NCI-H1694 (cell line): ENCODE measurements at regions not wholly inside any gene's neighbourhood (a gene's known extent, or its start where the extent isn't known, plus 50 kb on each side); places are given as distances from the start of the nearest gene placed in this dataset.

Experiments used
- DNase-seq: peaks from one replicate; lab custom pipeline; 2025; lab: John Stamatoyannopoulos, UW

GRCh38 chr3:188041193-188041592 lies 112.8 kb upstream of the LPP start:
- DNase-seq: no peak

- no peak for DNase-seq
These were observed 112.1 kb upstream of the LPP start for GRCh38 chr3:188041895-188042294.

DNA sequence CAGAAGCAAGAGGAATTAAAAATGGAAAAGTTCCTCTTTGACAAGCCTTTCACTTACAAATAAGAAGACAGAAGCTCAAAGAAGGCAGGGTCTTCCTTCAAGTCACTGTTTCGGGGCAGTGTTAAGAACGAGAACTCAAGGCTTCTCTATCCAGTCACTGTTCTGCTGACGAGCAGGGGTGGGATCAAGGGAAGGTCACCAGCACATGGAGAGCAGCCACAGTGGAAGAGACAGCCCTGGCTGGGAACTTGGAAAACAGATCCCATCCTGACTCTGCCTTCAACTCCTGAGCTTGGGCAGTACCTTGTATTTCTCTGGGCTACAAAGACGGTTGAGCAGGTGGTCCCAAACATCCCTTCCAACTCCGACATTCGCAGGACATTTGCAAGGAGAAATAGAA lies 111.5 kb upstream of the LPP start:
- no peak for DNase-seq

- DNase-seq: no peak
These were observed 110.1 kb upstream of the LPP start for GRCh38 chr3:188043891-188044290.

- no peak for DNase-seq
These were observed 107.3 kb upstream of the LPP start for GRCh38 chr3:188046561-188047211.

DNA sequence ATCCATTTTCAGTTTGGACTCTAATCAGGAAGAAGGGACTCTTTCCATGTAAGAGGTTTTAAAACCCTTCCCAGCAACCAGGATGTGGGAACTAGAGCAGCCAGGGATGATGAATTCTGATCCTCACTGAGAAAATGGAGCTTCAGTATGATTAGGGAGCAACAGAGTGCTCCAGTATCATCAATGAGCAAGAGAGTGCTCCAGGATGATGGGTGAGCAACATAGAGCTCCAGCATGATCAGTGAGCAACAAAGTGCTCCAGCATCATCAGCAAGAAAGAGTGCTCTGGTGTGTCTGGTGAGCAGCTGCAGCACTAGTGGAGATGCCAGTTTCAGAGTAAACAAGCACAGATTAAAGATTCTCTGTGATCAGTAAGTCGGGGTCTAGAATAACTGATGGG lies 106.4 kb upstream of the LPP start:
- no peak for DNase-seq

- DNase-seq: no peak
These were observed 104.1 kb upstream of the LPP start for GRCh38 chr3:188049606-188050530.

DNA sequence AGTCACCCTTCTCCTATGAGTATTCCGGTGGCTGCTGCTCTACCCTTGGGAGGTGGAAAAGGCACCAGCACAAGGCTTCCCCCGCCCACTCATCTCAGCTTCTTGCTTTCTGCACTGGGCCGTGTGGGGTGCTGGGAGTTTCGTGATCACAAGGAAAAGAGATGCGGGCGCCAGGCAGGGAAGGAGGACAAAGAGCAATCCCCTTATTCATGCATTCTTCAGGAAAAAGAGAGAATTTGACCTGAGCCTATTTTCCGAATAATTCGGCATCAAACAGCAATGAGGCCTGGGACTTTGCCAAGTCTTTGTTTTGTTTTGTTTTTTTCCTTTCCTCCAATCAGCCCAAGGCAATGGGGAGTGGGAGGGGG lies 102.2 kb upstream of the LPP start:
- no peak for DNase-seq

DNA sequence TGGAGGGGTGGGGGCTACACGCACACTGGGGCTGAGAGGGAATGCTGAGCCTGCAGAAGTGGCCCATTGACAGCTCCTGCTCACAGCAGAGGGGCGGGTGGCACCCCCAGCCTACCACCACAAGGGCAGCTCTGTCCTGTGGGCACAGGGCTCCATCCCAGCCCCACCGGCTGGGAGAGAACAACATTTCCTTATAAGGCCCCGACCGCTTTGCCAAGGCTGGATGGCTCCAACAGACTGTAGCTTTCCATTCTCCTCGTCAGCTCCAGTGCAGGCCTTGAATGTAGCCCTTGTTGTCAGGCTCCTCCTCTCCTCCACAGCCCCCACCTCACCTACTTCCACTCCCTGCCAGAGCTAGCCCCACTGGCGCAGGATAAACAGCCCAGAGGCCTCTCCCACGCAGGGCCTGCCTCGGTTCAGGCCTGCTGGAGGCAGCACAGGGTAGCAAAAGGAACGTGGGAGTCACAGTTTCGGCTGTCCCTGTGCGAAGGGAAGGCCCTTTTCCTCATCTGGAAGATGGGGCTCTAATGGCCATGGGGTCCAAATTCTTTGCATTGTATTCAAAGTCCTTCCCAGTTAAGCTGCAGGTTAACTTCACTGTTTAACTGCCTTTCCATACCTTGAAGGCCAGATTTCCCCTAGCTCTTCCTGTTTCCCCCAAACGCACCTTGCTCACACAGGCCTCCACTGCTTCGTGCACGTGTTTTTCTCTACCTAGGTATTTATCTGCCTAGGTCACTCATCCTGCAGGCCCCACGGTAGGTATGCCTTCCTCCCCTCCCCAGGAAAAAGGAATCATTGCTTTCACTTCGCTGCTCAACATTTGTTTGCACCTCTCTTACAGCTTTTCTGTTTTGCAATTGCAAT lies 101.6 kb upstream of the LPP start:
- DNase-seq: no peak

GRCh38 chr3:188053036-188053340 lies 101.0 kb upstream of the LPP start:
- DNase-seq: no peak

DNA sequence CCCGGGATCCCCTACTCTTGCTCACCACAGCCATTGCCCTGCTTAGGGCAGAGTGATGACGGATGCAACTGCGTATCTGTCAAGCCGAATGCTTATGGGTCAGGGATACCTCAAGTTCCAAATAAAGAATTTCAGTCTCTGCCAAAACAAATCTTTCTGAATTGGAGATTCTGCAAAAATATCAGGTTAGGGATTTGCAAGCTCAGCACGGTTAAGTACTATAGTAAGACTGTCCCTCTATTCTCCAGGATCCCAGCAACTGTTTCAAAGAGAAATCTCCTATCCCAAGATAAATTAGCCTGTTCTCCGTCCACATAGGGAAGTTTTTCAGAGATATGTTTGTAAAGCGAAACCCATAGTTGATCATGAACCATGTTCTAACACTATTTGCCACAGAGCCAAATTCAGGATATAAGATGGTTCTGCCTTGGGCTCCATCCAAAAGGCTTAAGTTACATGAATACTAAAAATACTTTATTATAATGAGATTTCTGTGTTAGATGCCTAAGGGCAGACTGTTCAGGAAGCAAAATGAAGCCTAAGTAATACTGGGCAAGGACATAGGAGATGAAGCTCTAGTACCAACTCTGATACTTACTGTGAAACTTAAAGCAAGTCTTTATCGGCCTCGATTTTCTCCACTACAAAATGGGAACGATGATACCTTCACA lies 100.1 kb upstream of the LPP start:
- no peak for DNase-seq

DNA sequence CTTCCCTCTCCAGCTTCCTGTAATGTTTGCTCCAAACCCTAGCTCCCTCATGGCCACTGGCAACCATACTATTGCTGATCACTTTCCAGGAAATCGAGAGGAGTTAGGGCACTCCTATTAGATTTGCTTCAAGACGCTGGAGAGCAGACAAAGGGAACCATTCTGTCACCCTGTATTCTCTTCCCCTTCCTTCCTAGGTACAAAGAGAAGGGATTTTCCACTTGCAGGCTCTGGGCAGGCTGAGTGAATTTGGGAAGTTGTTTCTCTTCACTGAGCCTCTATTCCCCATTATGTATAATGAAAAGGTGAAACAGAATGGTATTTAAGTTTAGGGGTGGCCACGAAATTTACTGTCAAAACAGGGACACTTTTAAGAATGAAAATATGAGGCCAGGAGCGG lies 99.4 kb upstream of the LPP start:
- no peak for DNase-seq

DNA sequence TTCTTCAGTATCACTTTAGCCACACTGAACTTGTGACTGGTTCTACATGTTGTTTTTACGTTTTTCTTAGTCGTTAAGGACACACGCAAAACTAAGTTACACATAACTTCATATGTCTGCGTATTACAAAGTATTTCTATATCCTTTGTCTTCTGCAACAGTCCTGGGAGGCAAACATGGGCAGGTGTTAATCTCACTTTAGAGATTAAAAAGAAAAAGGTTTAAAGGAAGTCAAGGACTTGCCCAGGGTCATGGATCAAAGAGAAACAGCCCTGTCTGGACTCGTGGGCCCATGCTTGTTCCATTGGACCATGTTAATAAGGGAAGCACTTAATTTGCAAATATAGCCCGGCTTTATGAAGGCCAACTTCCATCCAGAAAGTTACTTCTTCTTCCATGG lies 98.6 kb upstream of the LPP start:
- no peak for DNase-seq

DNA sequence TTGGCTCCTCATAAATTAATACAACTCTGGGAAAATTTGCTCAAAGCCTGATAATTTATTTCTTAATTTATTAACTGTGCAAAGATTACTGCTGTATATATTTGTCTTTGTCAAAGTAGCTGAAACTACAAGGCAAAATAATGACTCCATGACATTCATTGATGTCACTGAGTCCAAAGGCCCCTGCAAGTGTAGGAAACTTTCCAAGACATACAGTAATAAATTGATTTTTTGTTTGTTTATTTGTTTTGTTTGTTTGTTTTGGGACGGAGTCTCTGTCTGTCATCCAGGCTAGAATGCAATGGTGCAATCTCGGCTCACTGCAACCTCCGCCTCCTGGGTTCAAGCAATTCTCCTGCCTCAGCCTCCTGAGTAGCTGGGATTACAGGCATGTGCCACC lies 96.8 kb upstream of the LPP start:
- DNase-seq: no peak

DNA sequence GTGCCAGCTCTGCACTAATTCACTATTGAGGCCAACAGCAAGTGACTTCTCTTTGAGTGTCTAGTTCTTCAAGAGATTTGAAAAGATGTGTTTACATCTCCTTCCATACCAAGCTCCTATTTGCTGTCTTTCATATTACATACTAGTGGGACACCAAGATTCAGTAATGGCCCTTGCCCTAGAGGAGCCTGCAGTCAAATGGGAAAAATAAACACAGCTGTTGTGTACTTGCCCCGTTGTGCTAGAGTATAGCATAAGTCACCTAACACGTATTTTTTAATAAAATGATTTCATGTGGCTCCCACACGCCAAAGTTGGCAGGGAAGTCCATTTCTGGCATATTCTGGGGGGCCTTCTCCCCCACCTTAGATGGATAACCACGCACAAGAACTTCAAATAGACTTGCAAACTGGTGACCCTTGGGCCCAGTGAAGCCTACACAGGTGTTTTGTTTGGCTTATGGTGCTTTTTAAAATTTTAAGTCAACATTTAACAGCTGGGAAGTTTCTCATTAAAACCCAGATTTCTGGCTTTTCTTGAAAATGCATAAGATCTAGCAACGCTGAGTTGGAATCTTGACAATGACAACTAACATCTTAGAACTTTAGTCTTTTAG lies 95.3 kb upstream of the LPP start:
- DNase-seq: no peak

DNA sequence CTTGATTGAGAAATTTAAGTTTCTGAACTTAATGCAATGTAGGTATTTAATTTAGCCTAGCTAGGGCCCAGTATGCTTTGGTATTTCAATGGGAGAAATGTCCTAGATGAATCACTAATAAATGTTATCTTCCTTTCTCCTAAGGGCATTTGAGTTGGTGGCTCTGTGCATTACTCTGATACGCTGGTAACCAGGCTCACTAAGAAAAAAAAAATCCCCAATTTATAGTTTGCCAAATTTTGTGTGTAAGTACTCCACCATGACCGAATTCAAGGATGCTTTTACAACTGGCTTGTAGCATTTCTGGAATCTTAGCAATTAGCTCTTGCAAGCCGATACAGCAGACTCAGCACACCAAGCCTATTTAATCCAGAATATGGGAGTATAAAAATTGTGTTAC lies 94.6 kb upstream of the LPP start:
- no peak for DNase-seq

DNA sequence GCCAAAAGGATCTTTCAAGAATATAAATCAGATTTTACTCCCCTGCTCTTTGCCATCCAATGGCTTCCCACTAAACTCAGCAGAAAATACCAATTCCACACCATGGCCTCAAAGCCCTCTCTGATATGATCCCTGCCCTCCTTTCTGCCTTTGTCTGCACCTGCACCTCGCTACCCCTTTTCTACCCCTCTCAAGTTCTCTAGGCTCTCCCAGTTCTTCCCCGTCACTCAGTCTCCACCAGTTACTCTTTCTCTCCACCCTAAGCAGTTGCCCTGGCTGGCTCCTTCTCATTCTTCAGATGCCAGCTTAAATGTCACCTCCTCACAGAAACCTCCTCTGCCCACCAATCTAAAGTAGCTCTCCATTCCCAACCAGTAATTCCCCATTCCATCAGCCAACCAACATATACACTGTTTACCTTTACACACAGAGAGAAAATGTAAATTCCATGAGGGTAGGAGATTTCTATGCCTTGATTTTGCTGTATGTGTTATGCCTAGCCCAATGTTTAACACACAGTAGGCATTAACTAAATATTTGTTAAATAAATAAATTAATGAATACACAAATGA lies 93.6 kb upstream of the LPP start:
- no peak for DNase-seq

GRCh38 chr3:188060840-188061544 lies 93.0 kb upstream of the LPP start:
- no peak for DNase-seq

- no peak for DNase-seq
These were observed 91.7 kb upstream of the LPP start for GRCh38 chr3:188062216-188062615.

DNA sequence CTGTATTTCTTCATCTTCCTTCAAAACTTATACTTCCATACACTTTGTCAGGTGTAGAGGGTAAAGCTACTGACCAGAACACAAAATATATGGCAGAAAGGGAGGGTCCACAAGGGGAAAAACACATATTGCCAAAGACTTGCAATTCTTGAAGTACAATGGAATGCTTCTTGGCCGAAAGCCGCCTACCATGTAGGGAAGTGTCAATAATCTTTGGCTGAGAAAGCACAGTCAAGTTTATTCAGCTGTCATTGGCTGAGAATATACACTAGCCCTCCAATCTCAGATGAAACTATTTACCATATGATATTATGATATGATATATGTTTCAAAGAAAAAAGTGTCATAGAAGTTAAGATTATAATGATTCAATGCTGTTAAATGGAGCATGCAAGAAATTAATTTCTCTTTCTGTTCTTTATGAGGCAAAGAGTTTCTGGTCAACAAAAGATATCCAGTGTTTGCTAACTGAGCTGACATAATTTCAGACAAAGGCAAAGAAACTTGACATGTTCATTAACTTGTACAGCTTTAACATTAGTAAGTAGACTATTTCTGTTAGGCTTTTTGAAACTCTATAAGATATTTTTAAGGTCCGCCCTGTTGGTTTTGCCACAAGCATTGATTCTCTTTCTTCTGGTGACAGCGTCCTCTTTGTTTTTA lies 89.0 kb upstream of the LPP start:
- no peak for DNase-seq
